ENCODE measurements at regions not wholly inside any gene's neighbourhood (a gene's known extent, or its start where the extent isn't known, plus 50 kb on each side); places are given as distances from the start of the nearest gene placed in this dataset.

GRCh38 chr16:60166111-60166510 lies 1432.0 kb upstream of the GOT2 start:
- no peak for ATAC-seq
- no peaks in the 10 kb centered on the region for H3K9me3 ChIP-seq

DNA sequence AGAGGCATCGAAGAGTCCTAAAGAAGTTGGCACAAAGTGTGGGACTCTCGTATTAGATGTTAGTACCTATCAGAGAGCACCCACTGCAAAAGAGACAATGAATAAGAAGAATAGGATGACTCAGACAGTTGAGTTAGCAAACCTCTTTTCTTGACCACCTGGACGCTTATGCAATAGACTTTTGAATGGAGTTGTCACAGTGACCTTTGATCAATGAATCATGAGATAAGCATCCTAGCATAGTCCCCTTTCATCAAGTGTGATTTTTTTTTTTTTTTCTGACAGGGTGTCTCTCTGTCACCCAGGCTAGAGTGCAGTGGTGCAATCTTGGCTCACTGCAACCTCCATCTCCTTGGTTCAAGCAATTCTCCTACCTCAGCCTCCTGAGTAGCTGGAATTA lies 1417.9 kb upstream of the GOT2 start:
- no peaks in the 10 kb centered on the region for H3K36me3 ChIP-seq (replicated peaks in 1 of 2; ENCODE audit: insufficient read depth in 1 of 2, low read depth in 2 of 2)
- 47 to 50% methylated on average over 3 of the region's 3 CpGs for WGBS, 2 donors
- no peak overlapping the region for H3K27ac ChIP-seq
- TF ChIP-seq POLR2A (IDR thresholded peaks at IDR 0.05) (no peak), CTCF (IDR thresholded peaks at IDR 0.05) (no peak)
- H3K9me3 ChIP-seq: no peaks in the 10 kb centered on the region
- ATAC-seq (no peak), DNase-seq (no peak)
- intact Hi-C loops (cut with DNase I): no loop called here
- no peaks in the 10 kb centered on the region for H3K4me1 ChIP-seq
- H3K27me3 ChIP-seq: no peaks in the 10 kb centered on the region
- H3K4me3 ChIP-seq: no peak overlapping the region

More at GRCh38 chr16:60166111-60166510, 1432.0 kb upstream of the GOT2 start:
- no peak overlapping the region for H3K4me3 ChIP-seq
- H3K27ac ChIP-seq: no peak overlapping the region
- no peaks in the 10 kb centered on the region for H3K27me3 ChIP-seq
- intact Hi-C loops (cut with DNase I): no loop called here
- DNase-seq: no peak
- no peaks in the 10 kb centered on the region for H3K36me3 ChIP-seq (replicated peaks in 1 of 2; ENCODE audit: insufficient read depth in 1 of 2, low read depth in 2 of 2)
- H3K4me1 ChIP-seq: no peaks in the 10 kb centered on the region
- TF ChIP-seq POLR2A (IDR thresholded peaks at IDR 0.05) (no peak), CTCF (IDR thresholded peaks at IDR 0.05) (no peak)

DNA sequence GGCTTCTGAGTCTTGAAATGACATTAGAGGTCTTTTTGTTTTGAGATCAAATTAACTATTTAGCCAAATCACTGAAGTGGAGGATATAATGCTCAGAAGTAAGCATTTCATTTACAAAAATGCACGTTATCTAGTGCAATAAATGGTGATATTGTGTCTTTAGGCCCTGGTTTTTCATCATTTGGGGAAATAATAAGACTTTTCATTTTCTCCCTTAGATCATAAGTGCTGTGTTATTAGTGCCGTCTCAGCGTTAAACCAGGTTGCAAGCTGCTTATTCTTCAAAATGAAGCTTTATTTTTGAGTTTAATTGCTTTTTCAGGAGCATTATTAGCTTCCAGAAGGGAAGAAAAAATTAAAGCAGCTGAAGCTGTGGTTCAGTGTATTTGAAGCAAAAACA lies 1416.8 kb upstream of the GOT2 start:
- no peaks in the 10 kb centered on the region for H3K36me3 ChIP-seq (replicated peaks in 1 of 2; ENCODE audit: insufficient read depth in 1 of 2, low read depth in 2 of 2)
- no peaks in the 10 kb centered on the region for H3K4me1 ChIP-seq
- 56 to 59% methylated on average over 3 of the region's 3 CpGs for WGBS, 2 donors
- no peak overlapping the region for H3K4me3 ChIP-seq
- H3K27ac ChIP-seq: no peak overlapping the region
- DNase-seq (no peak), ATAC-seq (no peak)
- intact Hi-C loops (cut with DNase I): no loop called here
- H3K9me3 ChIP-seq: no peaks in the 10 kb centered on the region
- TF ChIP-seq POLR2A (IDR thresholded peaks at IDR 0.05): no peak
- TF ChIP-seq CTCF (IDR thresholded peaks at IDR 0.05): no peak
- H3K27me3 ChIP-seq: no peaks in the 10 kb centered on the region

- H3K9me3 ChIP-seq: peaks cover 0 to 9% (median 0%) of the 10 kb centered on the region in 3 donors
- H3K27ac ChIP-seq: no peak overlapping the region
- H3K36me3 ChIP-seq (replicated peaks in 1 of 2; ENCODE audit: insufficient read depth in 1 of 2, low read depth in 2 of 2): no peaks in the 10 kb centered on the region
- no peak overlapping the region for H3K4me3 ChIP-seq
- WGBS, 2 donors: 53 to 61% methylated on average over 1 of the region's 1 CpG
- intact Hi-C loops (cut with DNase I): no loop called here
- H3K4me1 ChIP-seq: no peaks in the 10 kb centered on the region
- no peak for TF ChIP-seq CTCF (IDR thresholded peaks at IDR 0.05)
- H3K27me3 ChIP-seq: no peaks in the 10 kb centered on the region
- ATAC-seq: no peak
- DNase-seq: no peak
These were observed 1409.2 kb upstream of the GOT2 start for GRCh38 chr16:60143348-60143705.

DNA sequence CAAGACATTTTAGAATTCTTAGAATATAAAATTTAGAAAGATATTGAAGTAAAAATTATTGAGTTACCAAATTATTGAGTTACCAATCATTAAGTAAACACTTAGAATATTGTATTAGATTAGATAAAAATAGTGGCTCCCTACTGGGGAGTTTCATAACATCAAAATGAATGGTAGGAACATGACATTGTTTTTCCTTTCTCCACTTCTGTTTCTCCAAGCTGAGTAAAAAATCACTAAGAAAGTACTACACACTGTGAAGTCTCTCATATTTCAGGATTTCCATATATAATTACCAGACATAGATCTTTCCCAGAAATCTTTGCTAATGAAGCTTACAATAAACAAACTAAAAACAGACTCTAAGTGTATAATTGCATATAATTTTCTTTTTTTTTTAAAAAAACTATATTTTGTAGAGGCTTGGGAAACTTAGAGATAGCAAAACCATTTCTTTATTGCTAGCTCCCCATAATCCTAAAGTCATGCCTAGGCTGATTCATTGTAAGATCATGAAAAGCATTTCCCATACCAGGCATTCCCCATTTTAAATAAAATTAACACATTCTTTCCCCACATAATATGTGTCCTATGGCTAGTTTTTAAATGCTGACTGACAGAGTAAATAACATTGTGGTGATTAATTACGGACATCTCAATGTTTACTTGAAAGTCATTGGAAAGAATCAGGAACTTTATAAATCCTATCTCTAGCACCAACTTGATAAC lies 1408.7 kb upstream of the GOT2 start:
- DNase-seq (no peak), ATAC-seq (no peak)
- Histone ChIP-seq H3K9me3 (peaks cover 0 to 9% (median 0%) of the 10 kb centered on the region in 3 donors), H3K27me3 (no peaks in the 10 kb centered on the region), H3K4me1 (no peaks in the 10 kb centered on the region), H3K4me3 (no peak overlapping the region), H3K36me3 (replicated peaks in 1 of 2; ENCODE audit: insufficient read depth in 1 of 2, low read depth in 2 of 2) (no peaks in the 10 kb centered on the region), H3K27ac (no peak overlapping the region)
- TF ChIP-seq POLR2A (IDR thresholded peaks at IDR 0.05) (no peak), CTCF (IDR thresholded peaks at IDR 0.05) (no peak)
- intact Hi-C loops (cut with DNase I): no loop called here
- WGBS, 2 donors: 21 to 31% methylated on average over 1 of the region's 1 CpG
